Renal cortical epithelial cell (primary cell): ENCODE measurements at regions not wholly inside any gene's neighbourhood (a gene's known extent, or its start where the extent isn't known, plus 50 kb on each side); places are given as distances from the start of the nearest gene placed in this dataset.

Experiments
- DNase-seq: peaks from one replicate; pipeline ENCODE4 v3.0.0-alpha.2; 2011; ENCODE audit warnings: low read depth

GRCh38 chr4:96955226-96955625 lies 1115.3 kb downstream of the PDHA2 start:
- no peak for DNase-seq

DNA sequence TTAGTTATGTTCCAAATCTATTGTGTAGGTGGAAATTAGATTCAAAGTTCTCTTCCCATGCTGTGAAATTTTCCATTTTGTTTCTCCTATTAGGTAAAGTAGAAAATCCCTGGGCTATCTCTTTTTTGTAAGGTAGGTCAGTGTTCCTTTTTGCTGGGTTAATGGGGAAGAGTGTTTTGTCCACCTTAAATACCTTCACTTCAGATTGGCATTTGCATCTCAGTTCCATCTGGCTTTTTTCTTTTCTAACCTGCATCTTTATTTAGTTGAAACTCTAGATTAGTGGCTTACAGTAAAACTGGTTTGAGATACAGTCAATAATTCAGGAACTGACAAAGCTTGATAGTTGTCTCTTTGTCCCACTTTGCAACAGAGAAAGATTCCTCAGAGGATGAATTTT lies 1115.8 kb downstream of the PDHA2 start:
- no peak for DNase-seq

GRCh38 chr4:96969455-96969854 lies 1129.6 kb downstream of the PDHA2 start:
- no peak for DNase-seq

- DNase-seq: no peak
Observed at GRCh38 chr4:96972920-96973319, 1133.0 kb downstream of the PDHA2 start.

GRCh38 chr4:96974295-96974694 lies 1134.4 kb downstream of the PDHA2 start:
- DNase-seq: no peak

GRCh38 chr4:96983830-96984229 lies 1143.9 kb downstream of the PDHA2 start:
- DNase-seq: peak; percentile 55

GRCh38 chr4:96986816-96987215 lies 1146.9 kb downstream of the PDHA2 start:
- DNase-seq: no peak

GRCh38 chr4:96991083-96991482 lies 1151.2 kb downstream of the PDHA2 start:
- DNase-seq: no peak

GRCh38 chr4:96992443-96992842 lies 1150.8 kb downstream of the STPG2 start:
- no peak for DNase-seq

DNA sequence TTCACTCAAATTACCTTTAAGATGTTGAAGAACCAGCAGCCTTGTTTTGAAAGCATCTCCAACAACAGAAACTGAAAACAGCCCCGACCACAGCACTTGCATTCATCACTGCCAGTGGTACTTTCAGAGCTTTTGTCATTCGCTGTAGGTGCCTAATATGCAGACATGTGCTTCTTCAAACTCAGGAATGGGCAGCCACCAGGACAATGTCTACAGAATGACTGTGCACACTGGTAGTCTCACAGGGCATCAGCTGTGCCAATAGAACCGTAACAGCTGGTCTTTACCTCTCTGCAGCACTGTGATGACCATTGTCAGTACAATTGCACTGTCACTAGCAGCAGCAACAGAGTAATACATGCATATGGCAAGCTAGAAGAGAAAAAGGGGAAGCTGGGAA lies 1149.7 kb downstream of the STPG2 start:
- DNase-seq: no peak

- DNase-seq: no peak
Observed at GRCh38 chr4:97003715-97004114, 1139.6 kb downstream of the STPG2 start.

DNA sequence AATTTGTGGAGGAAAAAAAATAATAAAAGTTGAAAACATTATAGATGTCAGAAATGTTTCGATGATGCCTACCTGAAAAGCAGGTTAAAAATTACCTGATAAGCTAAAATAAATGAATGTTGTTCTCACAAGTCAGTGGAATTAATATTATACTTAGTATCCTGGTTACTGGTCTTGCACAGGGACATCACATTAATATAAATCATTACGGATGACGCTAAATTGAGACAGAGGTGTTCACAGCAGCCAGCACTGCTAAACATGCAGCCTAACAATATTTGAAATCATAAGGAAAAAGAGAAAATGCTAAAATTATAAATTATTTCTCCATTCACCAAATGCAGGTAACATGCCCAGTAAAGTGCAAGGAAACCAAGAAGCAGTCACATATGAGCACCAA lies 1130.0 kb downstream of the STPG2 start:
- DNase-seq: no peak

- peak; percentile 74 for DNase-seq
Observed at GRCh38 chr4:97013711-97014110, 1129.6 kb downstream of the STPG2 start.

DNA sequence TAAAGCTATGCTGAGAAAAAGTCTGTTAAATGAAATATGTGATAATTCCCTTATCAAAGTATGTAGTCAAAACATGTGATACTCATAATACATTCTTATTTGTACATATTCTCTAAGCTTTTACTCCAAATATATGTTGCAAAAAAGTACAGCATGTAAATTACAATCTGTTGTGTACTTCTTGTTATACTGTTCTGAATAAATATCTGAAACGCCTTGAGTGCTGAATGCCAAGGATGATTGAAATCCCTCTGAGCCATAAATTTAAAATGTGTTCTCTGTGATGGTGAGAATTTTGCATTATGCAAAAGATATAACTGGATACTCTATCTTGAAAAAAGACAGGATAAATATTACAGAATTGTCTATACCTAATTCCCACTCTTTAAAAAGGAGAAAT lies 1128.0 kb downstream of the STPG2 start:
- no peak for DNase-seq

DNA sequence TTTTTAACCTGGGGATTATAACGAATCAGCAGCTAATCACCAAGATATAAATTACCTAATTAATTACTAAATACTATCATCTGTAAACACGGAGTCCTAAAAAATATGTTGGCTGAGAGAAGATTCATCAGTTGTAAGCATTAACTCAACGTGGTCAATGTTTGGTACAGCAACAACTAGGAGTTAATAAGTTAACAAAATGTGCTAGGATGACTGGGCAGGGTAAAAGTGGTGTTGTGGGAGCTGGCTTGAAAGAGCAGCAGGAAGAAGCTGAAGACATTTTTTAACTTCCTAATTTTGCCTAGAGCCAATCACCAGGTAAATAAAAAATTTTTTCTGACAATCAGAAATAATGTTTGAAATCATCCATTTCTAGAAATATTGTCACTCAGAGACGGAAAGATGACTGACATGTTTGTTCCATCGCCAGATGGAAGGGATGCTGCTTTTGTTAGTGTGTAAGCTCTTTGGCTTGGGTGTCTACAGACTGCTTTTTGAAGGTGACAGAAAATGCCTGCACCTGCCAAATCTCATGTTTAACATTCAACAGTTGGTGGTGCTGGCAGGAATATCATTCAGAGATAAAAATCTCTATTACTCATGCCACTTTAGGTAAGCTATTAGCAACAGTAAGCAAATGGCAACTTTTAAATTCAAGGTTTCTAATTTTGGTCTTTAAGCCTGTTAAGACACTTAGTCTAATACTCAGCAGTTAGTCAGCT lies 1126.9 kb downstream of the STPG2 start:
- DNase-seq: peak; percentile 68

- DNase-seq: no peak
Observed at GRCh38 chr4:97027728-97028410, 1115.4 kb downstream of the STPG2 start.

GRCh38 chr4:97028785-97029184 lies 1114.5 kb downstream of the STPG2 start:
- no peak for DNase-seq

GRCh38 chr4:97037411-97038145 lies 1105.7 kb downstream of the STPG2 start:
- peak; percentile 56 for DNase-seq

DNA sequence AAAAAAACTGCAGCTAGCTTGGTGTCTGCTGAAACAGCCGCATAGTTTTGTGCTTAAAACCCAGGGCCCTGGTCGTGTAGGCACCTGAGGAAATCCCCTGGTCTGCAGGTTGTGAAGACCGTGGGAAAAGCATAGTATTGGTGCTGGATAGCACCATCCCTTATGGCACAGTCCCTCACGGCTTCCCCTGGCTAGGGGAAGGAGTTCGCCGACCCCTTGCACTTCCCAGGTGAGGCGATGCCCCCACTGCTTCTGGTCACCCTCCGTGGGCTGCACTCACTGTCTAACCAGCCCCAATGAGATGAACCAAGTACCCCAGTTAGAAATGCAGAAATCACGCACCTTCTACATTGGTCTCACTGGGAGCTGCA lies 1105.1 kb downstream of the STPG2 start:
- DNase-seq: no peak

GRCh38 chr4:97072666-97073065 lies 1070.6 kb downstream of the STPG2 start:
- DNase-seq: no peak

GRCh38 chr4:97073194-97073593 lies 1070.1 kb downstream of the STPG2 start:
- DNase-seq: peak; percentile 48

- no peak for DNase-seq
Observed at GRCh38 chr4:97074531-97074930, 1068.7 kb downstream of the STPG2 start.

GRCh38 chr4:97081951-97082350 lies 1061.3 kb downstream of the STPG2 start:
- no peak for DNase-seq
